Loucy (cell line): ENCODE measurements at regions not wholly inside any gene's neighbourhood (a gene's known extent, or its start where the extent isn't known, plus 50 kb on each side); places are given as distances from the start of the nearest gene placed in this dataset.

Experiments
- H2AFZ ChIP-seq: fragments of 200-600 bp; sonication (generic); 2 replicates; pipeline ENCODE4 v1.6.0; 2016; ENCODE audit warnings: antibody characterized with exemption, mild to moderate bottlenecking, low read length, moderate library complexity
- H3F3A ChIP-seq: fragments of 200-600 bp; 2 replicates; pipeline ENCODE4 v1.6.0; 2016; ENCODE audit warnings: antibody characterized with exemption, low read depth, mild to moderate bottlenecking
- H3K27me3 ChIP-seq: fragments of 200-600 bp; sonication (generic); 2 replicates; pipeline ENCODE4 v1.6.1; 2014; ENCODE audit warnings: low read length, mild to moderate bottlenecking; ENCODE audit not compliant: insufficient read depth, poor library complexity, severe bottlenecking
- H3K36me3 ChIP-seq: fragments of 200-600 bp; sonication (generic); 2 replicates; pipeline ENCODE4 v1.6.1; 2016; ENCODE audit warnings: low read length; ENCODE audit not compliant: insufficient read depth
- H3K4me1 ChIP-seq: fragments of 200-600 bp; sonication (generic); 2 replicates; pipeline ENCODE4 v1.5.1; 2014; ENCODE audit warnings: low read length, mild to moderate bottlenecking; ENCODE audit not compliant: insufficient read depth, poor library complexity, severe bottlenecking
- H3K4me2 ChIP-seq: fragments of 200-600 bp; sonication (generic); 2 replicates; pipeline ENCODE4 v1.6.0; 2014; ENCODE audit warnings: antibody characterized with exemption, low read length, low read depth, mild to moderate bottlenecking; ENCODE audit not compliant: poor library complexity, severe bottlenecking
- H3K4me3 ChIP-seq: fragments of 200-600 bp; sonication (generic); 2 replicates; pipeline ENCODE4 v1.5.1; 2014; ENCODE audit warnings: low read length, mild to moderate bottlenecking, mixed read lengths; ENCODE audit not compliant: poor library complexity, severe bottlenecking
- H3K79me2 ChIP-seq: fragments of 200-600 bp; sonication (generic); 2 replicates; pipeline ENCODE4 v1.6.1; 2014; ENCODE audit warnings: low read length; ENCODE audit not compliant: insufficient read depth
- H3K9ac ChIP-seq: fragments of 200-600 bp; sonication (generic); 2 replicates; pipeline ENCODE4 v1.6.0; 2014; ENCODE audit warnings: mild to moderate bottlenecking, low read depth, low read length, moderate library complexity; ENCODE audit not compliant: poor library complexity, severe bottlenecking
- H3K9me2 ChIP-seq: fragments of 200-600 bp; sonication (generic); replicated peaks from 2 replicates; pipeline ENCODE4 v1.6.1; 2016; ENCODE audit warnings: low read depth, low read length, mixed read lengths
- H3K9me3 ChIP-seq: fragments of 200-600 bp; sonication (generic); 2 replicates; pipeline ENCODE4 v1.6.1; 2014; ENCODE audit warnings: mild to moderate bottlenecking, antibody characterized with exemption, low read length, low read depth; ENCODE audit not compliant: insufficient read depth
- H4K20me1 ChIP-seq: fragments of 200-600 bp; sonication (generic); 2 replicates; pipeline ENCODE4 v1.6.0; 2014; ENCODE audit warnings: antibody characterized with exemption, low read length, mild to moderate bottlenecking; ENCODE audit not compliant: insufficient read depth, poor library complexity, severe bottlenecking
- CTCF ChIP-seq: fragments of 200-600 bp; sonication (generic); conservative IDR thresholded peaks from 2 replicates; pipeline ENCODE4 v1.5.1; 2014; ENCODE audit warnings: mild to moderate bottlenecking, antibody characterized with exemption, low read length
- EZH2phosphoT487 ChIP-seq: fragments of 200-600 bp; IDR thresholded peaks from 2 replicates; pipeline ENCODE4 v1.6.1; 2018; ENCODE audit warnings: antibody characterized with exemption, mild to moderate bottlenecking, moderate library complexity, borderline replicate concordance

DNA sequence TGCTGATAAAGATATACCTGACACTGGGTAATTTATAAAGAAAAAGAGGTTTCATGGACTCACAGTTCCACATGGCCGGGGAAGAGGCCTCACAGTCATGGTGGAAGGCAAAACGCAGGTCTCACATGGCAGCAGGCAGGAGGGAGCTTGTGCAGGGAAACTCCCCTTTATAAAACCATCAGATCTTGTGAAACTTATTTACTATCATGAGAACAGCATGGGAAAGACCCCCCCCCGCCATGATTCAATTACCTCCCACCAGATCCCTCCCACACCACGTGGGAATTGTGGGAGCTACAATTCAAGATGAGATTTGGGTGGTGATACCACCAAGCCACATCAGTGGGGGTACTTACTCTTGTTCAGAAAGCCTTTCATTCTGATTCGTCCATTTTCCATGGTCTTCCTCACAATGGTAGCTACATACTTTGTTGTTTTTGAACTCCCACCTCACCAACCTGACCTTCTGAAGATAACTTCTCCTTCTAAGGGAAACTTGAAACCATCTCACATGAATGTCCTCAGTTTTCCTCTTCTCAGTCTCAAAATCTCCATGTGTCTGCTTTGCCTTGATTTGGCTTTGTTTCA, 275.6 kb upstream of the PROK2 start:
- TF ChIP-seq EZH2phosphoT487, result no peak
- H3K27me3 ChIP-seq, result no peaks in the 10 kb centered on the region
- H3K4me3 ChIP-seq, result no peak overlapping the region
- H4K20me1 ChIP-seq, result no peaks in the 10 kb centered on the region
- H3K9me2 ChIP-seq, result no peaks in the 10 kb centered on the region
- H3K9me3 ChIP-seq, result no peaks in the 10 kb centered on the region; the same call in 1 of the 2 replicates
- no peak overlapping the region for H2AFZ ChIP-seq
- H3F3A ChIP-seq, result no peaks in the 10 kb centered on the region
- no peak overlapping the region for H3K9ac ChIP-seq
- no peak overlapping the region for H3K4me2 ChIP-seq
- no peaks in the 10 kb centered on the region for H3K79me2 ChIP-seq
- H3K4me1 ChIP-seq, result no peaks in the 10 kb centered on the region
- H3K36me3 ChIP-seq, result no peaks in the 10 kb centered on the region

DNA sequence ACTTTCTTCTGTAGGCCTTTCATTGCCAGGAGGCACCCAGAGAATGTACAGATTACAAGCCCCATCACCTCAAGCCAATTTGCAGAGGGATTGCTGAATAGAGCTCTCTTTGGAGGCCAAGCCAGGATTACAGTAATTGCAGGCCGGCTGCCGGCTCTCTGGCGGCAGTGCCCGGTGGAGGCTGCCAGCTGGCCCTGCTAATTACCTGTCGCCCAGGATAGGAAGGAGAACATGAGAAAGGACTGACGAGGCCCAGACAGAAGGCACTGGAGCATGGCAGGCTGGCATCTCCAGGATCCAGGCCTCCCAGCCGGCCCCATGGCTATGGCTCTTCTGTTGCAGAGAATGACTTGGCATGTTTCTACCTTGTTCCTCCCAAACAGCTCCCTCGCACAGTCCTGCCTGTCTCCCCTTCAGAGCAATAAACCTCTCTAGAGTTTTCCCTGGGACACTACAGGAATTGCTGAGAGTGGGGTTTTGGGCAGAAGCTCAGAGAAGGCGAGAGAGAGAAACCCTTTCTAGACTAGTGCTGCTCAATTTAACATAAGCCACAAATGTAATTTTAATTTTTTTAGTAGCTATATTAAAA, 273.6 kb upstream of the PROK2 start:
- H3K4me2 ChIP-seq, result no peak overlapping the region
- TF ChIP-seq CTCF (no peak), EZH2phosphoT487 (no peak)
- no peaks in the 10 kb centered on the region for H3K79me2 ChIP-seq
- H3K4me1 ChIP-seq, result no peaks in the 10 kb centered on the region
- H3K9me2 ChIP-seq, result no peaks in the 10 kb centered on the region
- no peaks in the 10 kb centered on the region for H3K27me3 ChIP-seq
- no peaks in the 10 kb centered on the region; the same call in 1 of the 2 replicates for H3K9me3 ChIP-seq
- no peak overlapping the region for H3K9ac ChIP-seq
- H3K4me3 ChIP-seq, result no peak overlapping the region
- no peaks in the 10 kb centered on the region for H3F3A ChIP-seq
- H2AFZ ChIP-seq, result no peak overlapping the region
- no peaks in the 10 kb centered on the region for H4K20me1 ChIP-seq
- no peaks in the 10 kb centered on the region for H3K36me3 ChIP-seq

- Histone ChIP-seq H3K4me2 (no peak overlapping the region), H3F3A (no peaks in the 10 kb centered on the region), H3K79me2 (no peaks in the 10 kb centered on the region), H3K9me2 (no peaks in the 10 kb centered on the region), H3K4me1 (no peaks in the 10 kb centered on the region), H3K4me3 (no peak overlapping the region), H2AFZ (no peak overlapping the region), H3K9me3 (no peaks in the 10 kb centered on the region), H3K9ac (no peak overlapping the region), H3K36me3 (no peaks in the 10 kb centered on the region), H4K20me1 (no peaks in the 10 kb centered on the region), H3K27me3 (no peaks in the 10 kb centered on the region)
- TF ChIP-seq EZH2phosphoT487, result no peak
- no peak for TF ChIP-seq CTCF
Measured at GRCh38 chr3:72055436-72055835, 270.5 kb upstream of the PROK2 start.

DNA sequence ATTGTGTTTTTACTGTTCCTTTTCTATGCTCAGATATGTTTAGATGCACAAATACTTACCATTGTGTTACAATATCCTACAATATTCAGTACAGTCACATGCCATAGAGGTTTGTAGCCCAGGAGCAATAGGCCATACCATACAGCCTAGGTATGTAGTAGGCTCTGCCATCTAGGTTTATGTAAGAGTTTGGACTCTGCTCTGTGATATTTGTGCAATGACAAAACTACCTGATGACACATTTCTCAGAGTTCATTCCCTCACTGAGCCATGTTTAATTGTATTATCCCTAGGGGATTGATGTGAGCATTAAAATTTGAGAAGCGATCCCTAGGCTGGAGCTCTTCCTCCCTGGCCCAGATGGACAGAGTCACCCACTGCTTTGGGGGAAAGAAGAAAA, 270.0 kb upstream of the PROK2 start:
- H4K20me1 ChIP-seq, result no peaks in the 10 kb centered on the region
- no peaks in the 10 kb centered on the region for H3K27me3 ChIP-seq
- no peak overlapping the region for H3K4me3 ChIP-seq
- no peak overlapping the region for H3K9ac ChIP-seq
- no peak overlapping the region for H3K4me2 ChIP-seq
- H3K9me2 ChIP-seq, result no peaks in the 10 kb centered on the region
- no peaks in the 10 kb centered on the region for H3F3A ChIP-seq
- no peaks in the 10 kb centered on the region for H3K36me3 ChIP-seq
- no peaks in the 10 kb centered on the region for H3K9me3 ChIP-seq
- no peak for TF ChIP-seq CTCF
- TF ChIP-seq EZH2phosphoT487, result no peak
- H3K4me1 ChIP-seq, result no peaks in the 10 kb centered on the region
- no peak overlapping the region for H2AFZ ChIP-seq
- H3K79me2 ChIP-seq, result no peaks in the 10 kb centered on the region
